Keratinocyte (primary cell): ENCODE measurements at regions not wholly inside any gene's neighbourhood (a gene's known extent, or its start where the extent isn't known, plus 50 kb on each side); places are given as distances from the start of the nearest gene placed in this dataset.

ENCODE experiments used
- DNase-seq: peaks from one replicate; pipeline ENCODE4 v3.0.0-alpha.2; 2011; ENCODE audit warnings: low read depth, missing footprints, low spot score
- FAIRE-seq: peaks from 2 replicates; lab custom pipeline; 2011; peaks lifted over from hg19 to GRCh38; lab: Jason Lieb, UNC
- H2AFZ ChIP-seq: 2 replicates; pipeline ENCODE4 v1.6.0; 2012; ENCODE audit warnings: low read length, control low read depth, inconsistent platforms; ENCODE audit not compliant: control insufficient read depth
- H3K27ac ChIP-seq: 2 replicates; pipeline ENCODE4 v1.5.1; 2011; ENCODE audit warnings: low read length; ENCODE audit not compliant: control insufficient read depth, insufficient read depth
- H3K27me3 ChIP-seq: 3 replicates; pipeline ENCODE4 v1.6.0; 2011; ENCODE audit warnings: low read length; ENCODE audit not compliant: control insufficient read depth, insufficient read depth; ENCODE audit errors: extremely low read depth
- H3K36me3 ChIP-seq, 2 experiments: 2 replicates in 1 of 2; 3 replicates in 1 of 2; pipeline ENCODE4 v1.5.1; 2011; ENCODE audit warnings: low read length in 2 of 2, mild to moderate bottlenecking in 1 of 2; ENCODE audit not compliant: control insufficient read depth in 2 of 2, insufficient read depth in 2 of 2; ENCODE audit errors: extremely low read depth in 1 of 2
- H3K4me1 ChIP-seq: 3 replicates; pipeline ENCODE4 v1.5.1; 2011; ENCODE audit warnings: low read length; ENCODE audit not compliant: control insufficient read depth, insufficient read depth; ENCODE audit errors: extremely low read depth
- H3K4me2 ChIP-seq: 3 replicates; pipeline ENCODE4 v1.6.0; 2011; ENCODE audit warnings: low read depth, low read length; ENCODE audit not compliant: control insufficient read depth, insufficient read depth; ENCODE audit errors: extremely low read depth
- H3K4me3 ChIP-seq, 3 experiments: fragments of 200-600 bp in 1 of 3; sonication (generic) in 1 of 3; 2 replicates in 2 of 3; 3 replicates in 1 of 3; pipeline ENCODE4 v1.5.1; 2011 to 2016; ENCODE audit warnings: low read length in 3 of 3, mild to moderate bottlenecking in 3 of 3, control low read depth in 2 of 3, inconsistent platforms in 1 of 3, low read depth in 1 of 3, mixed read lengths in 1 of 3, mixed run types in 1 of 3, moderate library complexity in 1 of 3; ENCODE audit not compliant: control insufficient read depth in 2 of 3, insufficient read depth in 2 of 3; ENCODE audit errors: extremely low read depth in 1 of 3
- H3K79me2 ChIP-seq: 2 replicates; pipeline ENCODE4 v1.6.0; 2012; ENCODE audit warnings: low read length; ENCODE audit not compliant: control insufficient read depth, insufficient read depth
- H3K9ac ChIP-seq: 3 replicates; pipeline ENCODE4 v1.6.0; 2011; ENCODE audit warnings: low read length; ENCODE audit not compliant: control insufficient read depth, insufficient read depth; ENCODE audit errors: extremely low read depth
- H3K9me1 ChIP-seq: 3 replicates; pipeline ENCODE4 v1.6.0; 2011; ENCODE audit warnings: low read length; ENCODE audit not compliant: control insufficient read depth, insufficient read depth; ENCODE audit errors: extremely low read depth
- H3K9me3 ChIP-seq: 2 replicates; pipeline ENCODE4 v1.5.1; 2012; ENCODE audit warnings: low read depth, low read length; ENCODE audit not compliant: control insufficient read depth
- H4K20me1 ChIP-seq: 3 replicates; pipeline ENCODE4 v1.6.0; 2011; ENCODE audit warnings: low read length; ENCODE audit not compliant: control insufficient read depth, insufficient read depth; ENCODE audit errors: extremely low read depth
- EZH2 ChIP-seq: IDR thresholded peaks from one replicate; pipeline ENCODE4 v1.6.1; 2012; ENCODE audit warnings: inconsistent platforms, mild to moderate bottlenecking, low read length, moderate library complexity
- dilution Hi-C: fragments of 300-500 bp; cut with MboI; formaldehyde crosslinking; loops from one replicate; pipeline ENCODE4 v1.7.0; 2020; ENCODE audit warnings: low sequenced_read_pairs; ENCODE audit not compliant: extremely low pct_ligation_motif_present
- TF ChIP-seq, protein P1 (sequence below), 3 experiments: IDR thresholded peaks in 1 of 3; conservative IDR thresholded peaks in 1 of 3; optimal IDR thresholded peaks in 1 of 3; 2 replicates in 2 of 3; 3 replicates in 1 of 3; pipeline versions ENCODE3 to v1.5.1; 2011; ENCODE audit warnings: low read length in 3 of 3, mild to moderate bottlenecking in 3 of 3, moderate library complexity in 2 of 3, control low read depth in 1 of 3, inconsistent platforms in 1 of 3; ENCODE audit not compliant: insufficient read depth in 2 of 3; ENCODE audit errors: extremely low read depth in 1 of 3

DNA sequence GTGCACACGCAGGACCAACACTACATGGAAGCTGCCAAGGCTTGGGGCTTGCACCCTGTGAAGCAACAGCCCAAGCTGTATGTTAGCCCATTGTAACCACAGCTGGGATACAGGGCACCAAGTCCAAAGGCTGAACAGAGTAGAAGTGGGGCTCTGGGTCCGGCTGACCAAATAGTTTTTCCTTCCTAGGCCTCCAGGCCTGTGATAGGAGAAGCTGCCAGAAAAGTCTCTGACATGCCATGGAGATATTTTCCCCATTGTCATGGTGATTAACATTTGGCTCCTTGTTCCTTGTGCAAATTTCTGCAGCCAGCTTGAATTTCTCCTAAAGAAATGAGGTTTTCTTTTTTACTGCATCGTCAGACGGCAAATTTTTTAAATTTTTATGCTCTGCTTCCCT, 941.2 kb downstream of the FAM181B start:
- H2AFZ ChIP-seq, result no peak overlapping the region
- no peak overlapping the region for H3K4me3 ChIP-seq
- FAIRE-seq (no peak), DNase-seq (no peak)
- no peak overlapping the region for H3K9ac ChIP-seq
- no peaks in the 10 kb centered on the region for H3K36me3 ChIP-seq
- dilution Hi-C loops, result no loop called here
- H3K27me3 ChIP-seq, result no peaks in the 10 kb centered on the region
- no peak overlapping the region for H3K4me2 ChIP-seq
- no peaks in the 10 kb centered on the region for H3K79me2 ChIP-seq
- H3K9me3 ChIP-seq, result no peaks in the 10 kb centered on the region
- no peaks in the 10 kb centered on the region for H3K9me1 ChIP-seq
- no peak for TF ChIP-seq EZH2
- TF ChIP-seq, protein P1, sequence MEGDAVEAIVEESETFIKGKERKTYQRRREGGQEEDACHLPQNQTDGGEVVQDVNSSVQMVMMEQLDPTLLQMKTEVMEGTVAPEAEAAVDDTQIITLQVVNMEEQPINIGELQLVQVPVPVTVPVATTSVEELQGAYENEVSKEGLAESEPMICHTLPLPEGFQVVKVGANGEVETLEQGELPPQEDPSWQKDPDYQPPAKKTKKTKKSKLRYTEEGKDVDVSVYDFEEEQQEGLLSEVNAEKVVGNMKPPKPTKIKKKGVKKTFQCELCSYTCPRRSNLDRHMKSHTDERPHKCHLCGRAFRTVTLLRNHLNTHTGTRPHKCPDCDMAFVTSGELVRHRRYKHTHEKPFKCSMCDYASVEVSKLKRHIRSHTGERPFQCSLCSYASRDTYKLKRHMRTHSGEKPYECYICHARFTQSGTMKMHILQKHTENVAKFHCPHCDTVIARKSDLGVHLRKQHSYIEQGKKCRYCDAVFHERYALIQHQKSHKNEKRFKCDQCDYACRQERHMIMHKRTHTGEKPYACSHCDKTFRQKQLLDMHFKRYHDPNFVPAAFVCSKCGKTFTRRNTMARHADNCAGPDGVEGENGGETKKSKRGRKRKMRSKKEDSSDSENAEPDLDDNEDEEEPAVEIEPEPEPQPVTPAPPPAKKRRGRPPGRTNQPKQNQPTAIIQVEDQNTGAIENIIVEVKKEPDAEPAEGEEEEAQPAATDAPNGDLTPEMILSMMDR (optimal IDR thresholded peaks at IDR 0.05 in 1 of 3, IDR thresholded peaks at IDR 0.05 in 1 of 3, conservative IDR thresholded peaks at IDR 0.05 in 1 of 3; ENCODE audit: extremely low read depth in 1 of 3, insufficient read depth in 2 of 3, low read length in 3 of 3), result no peak
- no peak overlapping the region for H3K27ac ChIP-seq
- H3K4me1 ChIP-seq, result no peaks in the 10 kb centered on the region
- H4K20me1 ChIP-seq, result no peaks in the 10 kb centered on the region

GRCh38 chr11:81787584-81788049, 946.0 kb downstream of the FAM181B start:
- FAIRE-seq (no peak), DNase-seq (no peak)
- H3K9me3 ChIP-seq, result no peaks in the 10 kb centered on the region
- no peak overlapping the region for H3K27ac ChIP-seq
- H4K20me1 ChIP-seq, result no peaks in the 10 kb centered on the region
- no peaks in the 10 kb centered on the region for H3K79me2 ChIP-seq
- H2AFZ ChIP-seq, result no peak overlapping the region
- H3K9me1 ChIP-seq, result no peaks in the 10 kb centered on the region
- H3K27me3 ChIP-seq, result no peaks in the 10 kb centered on the region
- TF ChIP-seq, protein P1 (optimal IDR thresholded peaks at IDR 0.05 in 1 of 3, IDR thresholded peaks at IDR 0.05 in 1 of 3, conservative IDR thresholded peaks at IDR 0.05 in 1 of 3; ENCODE audit: extremely low read depth in 1 of 3, insufficient read depth in 2 of 3, low read length in 3 of 3), result no peak
- no peak for TF ChIP-seq EZH2
- H3K4me2 ChIP-seq, result no peak overlapping the region
- H3K4me3 ChIP-seq, result no peak overlapping the region
- no peaks in the 10 kb centered on the region for H3K36me3 ChIP-seq
- no peaks in the 10 kb centered on the region for H3K4me1 ChIP-seq
- no peak overlapping the region for H3K9ac ChIP-seq
- dilution Hi-C loops, result no loop called here
